Activated CD4-positive, alpha-beta T cell treated with anti-CD3 and anti-CD28 coated beads for 24 hours (primary cell): ENCODE measurements at regions not wholly inside any gene's neighbourhood (a gene's known extent, or its start where the extent isn't known, plus 50 kb on each side); places are given as distances from the start of the nearest gene placed in this dataset.

Experiments used
- DNase-seq, 2 donors: peaks; one replicate each; pipeline ENCODE4 v3.0.0-alpha.2; 2020; ENCODE audit warnings: low read depth in 2 of 2

DNA sequence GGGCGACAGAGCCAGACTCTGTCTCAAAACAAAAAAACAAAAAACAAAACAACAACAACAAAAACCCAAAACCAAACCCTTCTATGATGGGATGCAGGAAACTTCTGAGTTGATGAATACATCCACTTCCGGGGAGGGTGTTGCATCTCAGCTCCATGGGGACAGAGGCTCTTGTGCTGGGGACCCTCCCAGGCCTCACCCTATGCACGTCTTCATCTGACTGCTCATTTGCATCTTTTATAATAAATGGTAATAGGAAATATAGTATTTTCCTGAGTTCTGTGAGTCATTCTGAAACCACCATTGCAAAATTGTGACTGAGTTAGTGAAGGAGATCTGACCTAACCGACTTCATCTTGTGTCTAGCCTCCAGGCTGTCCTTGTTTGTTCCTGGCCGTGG, 109.5 kb upstream of the SLC28A3 start:
- DNase-seq = no peak

- DNase-seq = no peak
Observed at GRCh38 chr9:84456527-84456926, 116.0 kb upstream of the SLC28A3 start.

- no peak for DNase-seq
Observed at GRCh38 chr9:84460695-84461094, 120.1 kb upstream of the SLC28A3 start.

DNA sequence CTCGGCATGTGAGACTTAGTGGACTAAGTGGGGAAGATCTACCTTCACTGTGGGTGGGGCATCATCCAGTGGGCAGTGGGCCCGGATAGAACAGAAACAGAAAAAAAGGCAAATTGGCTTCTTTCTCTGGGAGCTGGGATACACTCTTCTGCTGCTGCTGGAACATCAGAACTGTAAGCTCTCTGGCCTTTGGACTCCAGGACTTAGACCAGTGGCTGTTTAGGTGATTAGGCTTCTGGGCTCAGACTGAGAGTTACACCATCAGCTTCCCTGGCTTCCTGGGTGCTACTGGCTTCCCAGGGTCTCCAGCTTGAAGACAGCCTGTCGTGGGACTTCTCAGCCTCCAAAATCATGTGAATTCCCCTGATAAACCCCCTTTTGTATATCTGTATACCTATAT, 122.7 kb upstream of the SLC28A3 start:
- DNase-seq = no peak

DNA sequence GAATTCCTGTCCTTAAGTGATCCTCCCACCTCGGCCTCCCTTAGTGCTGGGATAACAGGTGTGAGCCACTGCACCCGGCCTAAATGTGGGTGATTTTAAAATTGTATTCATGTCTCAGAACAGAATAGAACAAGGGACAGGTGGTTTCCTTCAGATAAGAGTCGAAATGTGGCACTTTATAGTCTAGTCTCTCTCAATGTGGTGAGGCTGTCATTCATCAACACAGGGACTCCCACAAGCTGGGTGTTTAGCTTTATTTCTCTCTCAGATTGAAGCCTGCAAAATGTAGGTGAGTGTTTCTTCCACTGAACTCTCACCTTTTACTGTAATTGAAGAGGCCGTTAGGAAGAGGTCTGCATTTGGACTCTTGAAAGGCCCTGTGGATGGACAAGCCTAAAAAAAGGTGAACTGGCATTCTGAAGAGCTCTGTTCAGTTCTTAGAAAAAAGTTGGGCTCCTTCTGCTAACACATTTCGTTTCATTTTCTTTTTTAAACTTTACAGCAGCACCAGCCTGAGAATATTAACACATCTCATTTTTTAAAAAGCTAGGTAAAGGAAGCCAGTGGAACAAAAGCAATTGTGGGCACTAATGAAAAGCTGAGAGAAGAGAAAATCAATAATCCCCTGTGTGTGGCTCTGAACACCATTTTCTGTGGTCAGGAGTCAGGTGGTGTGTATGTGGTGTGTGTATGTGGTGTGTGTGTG, 126.2 kb upstream of the SLC28A3 start:
- DNase-seq = no peak

DNA sequence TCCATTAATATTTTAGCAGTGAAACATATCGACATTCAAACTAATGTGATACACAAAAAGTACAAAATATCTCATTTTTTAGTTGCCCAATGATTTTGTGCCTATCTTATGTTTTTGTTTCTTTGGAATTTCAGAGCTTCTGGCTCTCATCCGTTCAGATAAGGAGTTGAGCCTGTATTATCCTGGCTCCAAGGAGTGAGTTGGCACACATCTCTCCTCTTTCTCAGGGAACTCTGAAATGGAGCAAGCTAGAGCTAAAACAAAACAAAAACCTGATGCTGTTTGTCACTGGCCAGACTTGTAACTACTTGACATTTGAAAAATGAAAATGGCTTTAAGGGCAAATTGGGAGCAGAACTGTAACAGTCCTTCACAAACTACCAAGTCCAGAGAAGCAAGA, 131.3 kb upstream of the SLC28A3 start:
- no peak for DNase-seq

GRCh38 chr9:84478996-84479395, 138.4 kb upstream of the SLC28A3 start:
- no peak for DNase-seq

GRCh38 chr9:84480071-84480470, 139.5 kb upstream of the SLC28A3 start:
- no peak for DNase-seq

DNA sequence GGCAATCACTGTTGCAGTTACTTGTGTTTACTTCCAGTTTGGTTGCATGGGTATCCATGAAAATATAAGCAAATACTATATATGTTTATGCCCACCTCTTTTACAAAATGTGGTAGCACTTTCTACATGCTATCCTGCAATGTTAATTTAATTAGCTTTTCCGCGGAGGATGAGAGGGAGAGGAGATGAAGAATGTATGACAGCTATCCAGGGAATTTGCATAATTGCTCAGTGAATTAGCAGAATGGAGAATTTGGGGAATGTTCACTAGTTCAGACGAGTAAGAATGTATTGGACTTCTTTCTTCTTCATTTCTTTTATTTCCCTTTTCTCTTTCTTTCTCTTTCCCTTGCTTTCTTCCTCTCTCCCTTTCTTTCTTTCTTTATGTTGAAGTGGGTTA, 140.7 kb upstream of the SLC28A3 start:
- DNase-seq = no peak

DNA sequence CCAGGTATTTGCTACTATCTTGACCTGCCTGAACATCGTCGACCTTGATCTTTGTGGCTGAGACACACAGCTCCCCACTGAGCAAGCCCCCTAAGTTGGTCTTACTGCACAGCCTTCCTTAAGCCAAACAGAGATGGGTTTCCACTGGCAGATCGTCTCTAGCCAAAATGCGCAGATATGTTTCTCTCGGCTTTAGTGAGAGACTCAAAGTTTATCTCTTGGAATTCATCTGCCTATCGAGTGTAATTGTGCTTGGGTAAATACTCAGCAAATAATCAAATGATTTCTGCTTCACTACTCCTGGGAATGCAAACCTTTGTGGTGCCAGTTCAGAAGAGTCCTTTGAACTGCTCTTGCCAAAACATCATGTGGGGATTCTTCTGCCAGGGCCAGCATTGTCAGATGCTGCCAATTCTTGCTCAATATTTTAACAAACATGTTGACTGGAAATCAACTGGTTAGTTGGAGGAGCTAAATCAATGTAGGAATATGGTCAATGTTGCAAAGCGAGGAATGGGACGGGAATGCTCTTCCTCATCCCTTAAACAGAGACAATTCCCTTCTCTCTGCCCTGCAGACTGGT, 141.2 kb upstream of the SLC28A3 start:
- no peak for DNase-seq

GRCh38 chr9:84482607-84483006, 142.0 kb upstream of the SLC28A3 start:
- DNase-seq = no peak

GRCh38 chr9:84484172-84484571, 143.6 kb upstream of the SLC28A3 start:
- DNase-seq = no peak

- DNase-seq = no peak
Observed at GRCh38 chr9:84485539-84485938, 145.0 kb upstream of the SLC28A3 start.

DNA sequence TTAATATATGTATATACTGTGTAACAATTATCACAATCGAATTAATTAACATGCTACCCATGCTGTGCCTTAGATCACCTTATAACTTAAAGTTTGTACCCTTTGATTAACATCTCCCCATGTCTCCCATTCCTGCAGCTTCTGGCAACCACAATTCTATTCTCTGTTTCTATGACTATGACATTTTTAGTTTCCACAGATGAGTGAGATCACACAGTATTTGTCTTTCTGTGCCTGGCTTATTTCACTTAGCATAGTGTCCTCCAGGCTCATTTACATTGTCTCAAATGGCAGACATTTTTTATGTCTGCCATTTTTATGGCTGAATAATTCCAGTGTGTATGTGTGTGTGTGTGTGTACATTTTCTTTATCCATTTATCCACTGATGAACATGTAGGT, 146.1 kb upstream of the SLC28A3 start:
- DNase-seq = no peak

DNA sequence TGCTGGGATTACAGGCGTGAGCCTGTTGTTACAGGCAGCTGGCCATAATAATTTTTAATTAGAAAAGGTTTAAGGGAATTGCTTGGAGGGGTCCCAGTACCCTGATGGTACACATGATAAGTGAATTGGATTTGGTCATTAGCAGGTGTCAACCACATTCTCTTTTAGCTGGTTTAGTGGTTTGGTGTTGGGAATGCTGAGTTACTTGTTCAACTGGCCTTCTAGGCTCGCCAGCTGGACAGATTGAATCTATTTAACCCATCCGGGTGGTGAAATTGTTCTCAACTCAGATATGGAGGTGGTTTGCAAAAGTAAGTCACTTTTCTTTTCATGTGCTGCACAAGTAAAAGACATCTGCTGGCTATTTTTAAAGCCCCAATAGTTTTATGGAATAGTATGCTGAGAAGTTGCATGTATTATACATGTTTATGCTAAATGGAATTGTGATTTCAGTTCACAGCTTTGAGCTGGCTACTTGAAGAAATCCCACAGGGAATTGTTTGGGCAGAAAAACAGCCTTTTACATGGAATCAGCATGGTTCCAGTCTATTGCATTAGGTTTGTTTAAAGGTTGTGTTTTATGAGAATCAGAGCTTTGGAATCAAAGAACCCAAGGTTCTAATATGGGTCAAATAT, 149.8 kb upstream of the SLC28A3 start:
- no peak for DNase-seq

- DNase-seq = no peak
Observed at GRCh38 chr9:84490842-84491325, 150.3 kb upstream of the SLC28A3 start.

GRCh38 chr9:84492366-84493159, 152.0 kb upstream of the SLC28A3 start:
- no peak for DNase-seq

DNA sequence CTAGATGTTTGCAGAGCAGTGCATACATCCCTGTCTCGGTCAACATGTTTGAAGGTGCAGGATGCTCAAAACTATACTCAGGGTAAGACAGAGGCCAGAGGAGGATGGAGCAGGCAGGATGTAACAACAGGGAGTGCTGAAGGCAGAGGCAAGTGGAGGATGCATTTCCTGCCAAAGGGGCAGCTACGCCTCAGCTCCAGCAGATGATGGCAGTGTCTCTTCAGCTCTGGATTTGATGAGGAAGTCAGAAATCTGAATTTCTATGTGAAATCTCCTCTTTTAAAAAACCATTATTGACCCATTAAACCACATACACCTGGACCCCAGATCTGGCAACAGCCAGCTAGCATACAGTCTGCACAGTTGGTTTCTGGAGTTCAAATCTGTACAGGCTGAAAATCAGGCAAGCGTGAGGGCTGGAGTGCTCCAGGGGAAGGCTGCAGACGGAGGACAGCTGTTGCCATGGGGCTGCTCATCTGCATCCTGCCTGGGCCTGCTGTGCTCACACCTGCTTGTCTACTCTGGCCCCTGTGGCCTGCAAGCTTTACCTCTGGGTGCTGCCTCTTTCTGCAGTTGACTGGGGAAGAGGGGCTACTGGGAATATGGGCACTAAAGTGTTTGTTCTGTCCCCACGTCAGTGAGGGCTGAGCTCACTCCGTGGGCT, 152.9 kb upstream of the SLC28A3 start:
- no peak for DNase-seq

DNA sequence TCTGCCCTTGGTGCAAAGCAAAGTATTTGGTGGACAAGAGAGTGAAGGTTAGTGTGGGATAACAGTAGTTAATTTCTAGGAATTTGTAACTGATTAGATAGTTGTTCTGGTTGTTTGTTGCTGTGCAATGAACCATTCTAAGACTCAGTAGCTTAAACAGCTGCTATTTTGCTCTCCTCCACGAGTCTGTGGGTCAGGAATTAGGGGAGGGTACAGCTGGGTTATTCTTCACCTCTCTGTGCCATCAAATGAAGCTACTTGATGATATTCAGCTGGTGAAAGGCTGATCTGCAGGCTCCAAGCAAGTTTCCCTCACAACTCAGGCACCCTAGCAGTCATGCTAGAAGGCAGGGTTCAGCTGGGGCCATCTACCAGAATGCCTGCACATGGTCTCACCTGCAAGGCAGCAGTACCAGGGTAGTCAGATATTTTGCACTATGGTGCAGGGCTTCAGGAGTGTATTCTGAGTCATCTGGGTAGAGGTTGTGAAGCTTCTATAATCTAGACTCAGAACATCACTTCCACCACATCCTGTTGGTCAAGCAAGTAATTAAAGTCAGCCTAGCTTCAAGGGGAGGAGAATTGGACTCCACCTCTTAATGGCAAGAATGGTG, 159.5 kb upstream of the SLC28A3 start:
- no peak for DNase-seq

GRCh38 chr9:84500826-84501225, 160.3 kb upstream of the SLC28A3 start:
- no peak for DNase-seq

GRCh38 chr9:84501587-84501986, 161.0 kb upstream of the SLC28A3 start:
- DNase-seq = no peak
